ENCODE measurements at regions not wholly inside any gene's neighbourhood (a gene's known extent, or its start where the extent isn't known, plus 50 kb on each side); places are given as distances from the start of the nearest gene placed in this dataset.

- H3K4me3 ChIP-seq (ENCODE audit: low read depth, low read length) = no peak overlapping the region
- no peak for TF ChIP-seq CTCF (IDR thresholded peaks at IDR 0.05; ENCODE audit: low read depth, low read length, missing control alignments)
- DNase-seq (ENCODE audit: low read depth) = no peak
These were observed 1436.3 kb downstream of the TBC1D22A start for GRCh38 chr22:48198489-48199459.

GRCh38 chr22:48197189-48197690, 1434.8 kb downstream of the TBC1D22A start:
- no peak overlapping the region for H3K4me3 ChIP-seq (ENCODE audit: low read depth, low read length)
- DNase-seq (ENCODE audit: low read depth) = no peak
- no peak for TF ChIP-seq CTCF (IDR thresholded peaks at IDR 0.05; ENCODE audit: low read depth, low read length, missing control alignments)

GRCh38 chr22:48192920-48193319, 1430.5 kb downstream of the TBC1D22A start:
- no peak for DNase-seq (ENCODE audit: low read depth)
- no peak for TF ChIP-seq CTCF (IDR thresholded peaks at IDR 0.05; ENCODE audit: low read depth, low read length, missing control alignments)
- H3K4me3 ChIP-seq (ENCODE audit: low read depth, low read length) = no peak overlapping the region

- no peak for DNase-seq (ENCODE audit: low read depth)
- H3K4me3 ChIP-seq (ENCODE audit: low read depth, low read length) = no peak overlapping the region
- no peak for TF ChIP-seq CTCF (IDR thresholded peaks at IDR 0.05; ENCODE audit: low read depth, low read length, missing control alignments)
These were observed 1429.6 kb downstream of the TBC1D22A start for GRCh38 chr22:48192071-48192470.

GRCh38 chr22:48188231-48188721, 1425.8 kb downstream of the TBC1D22A start:
- no peak for DNase-seq (ENCODE audit: low read depth)
- no peak for TF ChIP-seq CTCF (IDR thresholded peaks at IDR 0.05; ENCODE audit: low read depth, low read length, missing control alignments)
- no peak overlapping the region for H3K4me3 ChIP-seq (ENCODE audit: low read depth, low read length)

GRCh38 chr22:48187356-48187755, 1424.9 kb downstream of the TBC1D22A start:
- no peak for TF ChIP-seq CTCF (IDR thresholded peaks at IDR 0.05; ENCODE audit: low read depth, low read length, missing control alignments)
- H3K4me3 ChIP-seq (ENCODE audit: low read depth, low read length) = no peak overlapping the region
- DNase-seq (ENCODE audit: low read depth) = no peak
